ENCODE measurements at regions not wholly inside any gene's neighbourhood (a gene's known extent, or its start where the extent isn't known, plus 50 kb on each side); places are given as distances from the start of the nearest gene placed in this dataset.

- H3K27ac Mint-ChIP-seq = no peak overlapping the region
- H3K27me3 Mint-ChIP-seq (ENCODE audit: insufficient read depth) = no peaks in the 10 kb centered on the region
- TF ChIP-seq, protein P1, sequence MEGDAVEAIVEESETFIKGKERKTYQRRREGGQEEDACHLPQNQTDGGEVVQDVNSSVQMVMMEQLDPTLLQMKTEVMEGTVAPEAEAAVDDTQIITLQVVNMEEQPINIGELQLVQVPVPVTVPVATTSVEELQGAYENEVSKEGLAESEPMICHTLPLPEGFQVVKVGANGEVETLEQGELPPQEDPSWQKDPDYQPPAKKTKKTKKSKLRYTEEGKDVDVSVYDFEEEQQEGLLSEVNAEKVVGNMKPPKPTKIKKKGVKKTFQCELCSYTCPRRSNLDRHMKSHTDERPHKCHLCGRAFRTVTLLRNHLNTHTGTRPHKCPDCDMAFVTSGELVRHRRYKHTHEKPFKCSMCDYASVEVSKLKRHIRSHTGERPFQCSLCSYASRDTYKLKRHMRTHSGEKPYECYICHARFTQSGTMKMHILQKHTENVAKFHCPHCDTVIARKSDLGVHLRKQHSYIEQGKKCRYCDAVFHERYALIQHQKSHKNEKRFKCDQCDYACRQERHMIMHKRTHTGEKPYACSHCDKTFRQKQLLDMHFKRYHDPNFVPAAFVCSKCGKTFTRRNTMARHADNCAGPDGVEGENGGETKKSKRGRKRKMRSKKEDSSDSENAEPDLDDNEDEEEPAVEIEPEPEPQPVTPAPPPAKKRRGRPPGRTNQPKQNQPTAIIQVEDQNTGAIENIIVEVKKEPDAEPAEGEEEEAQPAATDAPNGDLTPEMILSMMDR (conservative IDR thresholded peaks at IDR 0.05) = no peak
- Histone ChIP-seq H3K9ac (ENCODE audit: extremely low read depth, low read length, poor library complexity, severe bottlenecking) (no peak overlapping the region), H3K9me3 (ENCODE audit: control insufficient read depth, low read length) (no peaks in the 10 kb centered on the region), H3K4me3 (ENCODE audit: low read length) (no peak overlapping the region), H3K4me1 (ENCODE audit: control insufficient read depth, insufficient read depth, low read length) (no peaks in the 10 kb centered on the region), H3K36me3 (ENCODE audit: control insufficient read depth, insufficient read depth, low read length) (no peaks in the 10 kb centered on the region), H3K27ac (ENCODE audit: low read depth, low read length) (no peak overlapping the region), H3K27me3 (ENCODE audit: control insufficient read depth, insufficient read depth, low read length, poor library complexity, severe bottlenecking) (no peaks in the 10 kb centered on the region)
- H3K4me3 Mint-ChIP-seq = no peak overlapping the region
- 87 to 94% methylated on average over 8 to 13 of the region's 13 CpGs for WGBS, 2 experiments (ENCODE audit: insufficient coverage in 1 of 2, insufficient read length in 1 of 2)
- no peaks in the 10 kb centered on the region for H3K36me3 Mint-ChIP-seq (ENCODE audit: low read depth)
- H3K9me3 Mint-ChIP-seq = no peaks in the 10 kb centered on the region
- H3K4me1 Mint-ChIP-seq = no peaks in the 10 kb centered on the region
- no peak for DNase-seq
These were observed 126.7 kb upstream of the IQSEC1 start for GRCh38 chr3:13199899-13200451.

DNA sequence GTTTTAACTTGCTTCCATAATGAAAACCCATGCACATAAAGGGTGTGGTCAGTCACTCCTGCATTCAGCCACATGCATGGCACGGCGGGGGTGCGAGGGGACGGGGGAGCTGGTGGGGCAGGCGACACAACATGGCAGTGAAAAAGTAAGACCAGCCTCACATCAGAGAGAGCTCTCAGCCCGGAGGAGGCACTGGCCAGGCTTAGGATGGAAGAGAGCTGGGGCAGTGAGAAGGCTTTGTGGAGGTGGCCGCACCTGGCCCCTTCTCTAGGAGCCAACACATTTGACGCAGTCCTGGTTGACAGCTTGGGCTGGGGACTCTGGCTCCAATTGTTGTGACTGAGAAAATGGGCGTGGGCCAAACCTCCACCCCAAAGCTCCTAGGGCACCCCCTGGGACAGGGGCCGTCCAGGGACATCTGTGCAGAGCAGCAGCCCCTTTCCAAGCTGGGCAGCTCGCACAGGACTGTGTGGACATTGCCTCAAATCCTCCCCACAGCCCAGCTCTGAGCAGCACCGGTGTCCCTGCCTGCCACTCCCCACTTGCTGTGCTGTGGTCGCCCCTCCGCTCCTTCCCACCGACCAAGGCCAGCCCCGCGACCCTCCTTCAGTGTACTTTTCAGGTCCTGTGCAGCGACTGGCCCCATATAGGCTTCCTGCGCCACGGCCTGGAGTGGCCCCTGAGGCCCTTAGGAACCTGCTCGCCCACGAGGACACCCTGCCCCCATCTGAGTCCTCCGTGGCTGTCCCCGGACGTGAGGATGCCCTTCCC, 126.0 kb upstream of the IQSEC1 start:
- TF ChIP-seq, protein P1 (conservative IDR thresholded peaks at IDR 0.05) = no peak
- H3K27ac Mint-ChIP-seq = no peak overlapping the region
- H3K36me3 ChIP-seq (ENCODE audit: control insufficient read depth, insufficient read depth, low read length) = no peaks in the 10 kb centered on the region
- no peak overlapping the region for H3K9ac ChIP-seq (ENCODE audit: extremely low read depth, low read length, poor library complexity, severe bottlenecking)
- no peaks in the 10 kb centered on the region for H3K9me3 ChIP-seq (ENCODE audit: control insufficient read depth, low read length)
- H3K27ac ChIP-seq (ENCODE audit: low read depth, low read length) = no peak overlapping the region
- H3K9me3 Mint-ChIP-seq = no peaks in the 10 kb centered on the region
- no peak overlapping the region for H3K4me3 Mint-ChIP-seq
- no peaks in the 10 kb centered on the region for H3K4me1 ChIP-seq (ENCODE audit: control insufficient read depth, insufficient read depth, low read length)
- H3K4me3 ChIP-seq (ENCODE audit: low read length) = no peak overlapping the region
- peak; percentile 37 for DNase-seq
- H3K4me1 Mint-ChIP-seq = no peaks in the 10 kb centered on the region
- H3K36me3 Mint-ChIP-seq (ENCODE audit: low read depth) = no peaks in the 10 kb centered on the region
- H3K27me3 Mint-ChIP-seq (ENCODE audit: insufficient read depth) = no peaks in the 10 kb centered on the region
- 89 to 96% methylated on average over 13 to 25 of the region's 25 CpGs for WGBS, 2 experiments (ENCODE audit: insufficient coverage in 1 of 2, insufficient read length in 1 of 2)
- no peaks in the 10 kb centered on the region for H3K27me3 ChIP-seq (ENCODE audit: control insufficient read depth, insufficient read depth, low read length, poor library complexity, severe bottlenecking)

DNA sequence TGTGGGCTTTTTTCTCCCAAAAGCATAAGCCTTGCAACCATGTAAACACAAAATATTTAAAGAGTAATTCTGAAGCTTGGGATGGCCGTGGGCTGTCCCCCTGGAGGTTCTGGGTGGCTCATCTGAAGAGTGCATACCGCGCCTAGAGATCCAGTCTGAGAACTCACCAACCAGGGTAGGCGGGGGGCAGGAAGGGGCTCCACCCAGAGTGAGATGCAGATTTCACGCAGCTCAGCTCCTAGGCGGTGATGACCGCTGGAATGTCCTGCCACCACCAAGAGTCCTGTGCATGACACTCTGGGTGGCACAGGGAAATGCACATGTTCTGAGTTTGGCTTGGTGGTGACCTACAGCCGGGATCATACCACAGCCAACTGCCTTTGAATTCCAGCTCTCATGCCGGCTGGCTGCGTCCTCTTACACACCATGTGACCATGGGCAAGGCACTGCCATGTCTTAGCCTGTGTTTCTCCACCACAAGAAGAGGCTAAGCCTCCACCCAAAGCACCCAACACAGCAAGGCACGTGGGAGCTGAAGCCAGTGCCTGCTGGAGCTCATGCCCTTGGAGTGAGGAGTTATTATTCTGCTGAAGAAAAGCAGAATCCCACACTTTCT, 125.1 kb upstream of the IQSEC1 start:
- H3K27me3 Mint-ChIP-seq (ENCODE audit: insufficient read depth) = no peaks in the 10 kb centered on the region
- H3K9me3 Mint-ChIP-seq = no peaks in the 10 kb centered on the region
- H3K36me3 Mint-ChIP-seq (ENCODE audit: low read depth) = no peaks in the 10 kb centered on the region
- Histone ChIP-seq H3K9me3 (ENCODE audit: control insufficient read depth, low read length) (no peaks in the 10 kb centered on the region), H3K27ac (ENCODE audit: low read depth, low read length) (no peak overlapping the region), H3K9ac (ENCODE audit: extremely low read depth, low read length, poor library complexity, severe bottlenecking) (no peak overlapping the region), H3K27me3 (ENCODE audit: control insufficient read depth, insufficient read depth, low read length, poor library complexity, severe bottlenecking) (no peaks in the 10 kb centered on the region), H3K4me3 (ENCODE audit: low read length) (no peak overlapping the region), H3K4me1 (ENCODE audit: control insufficient read depth, insufficient read depth, low read length) (no peaks in the 10 kb centered on the region), H3K36me3 (ENCODE audit: control insufficient read depth, insufficient read depth, low read length) (no peaks in the 10 kb centered on the region)
- TF ChIP-seq, protein P1 (conservative IDR thresholded peaks at IDR 0.05) = no peak
- no peak overlapping the region for H3K27ac Mint-ChIP-seq
- no peak for DNase-seq
- peaks cover 3% of the 10 kb centered on the region for H3K4me1 Mint-ChIP-seq
- H3K4me3 Mint-ChIP-seq = no peak overlapping the region
- 91 to 98% methylated on average over 9 to 11 of the region's 11 CpGs for WGBS, 2 experiments (ENCODE audit: insufficient coverage in 1 of 2, insufficient read length in 1 of 2)

Measured in endodermal cell (in vitro differentiated cells).